PC-9 (cell line): ENCODE measurements at regions not wholly inside any gene's neighbourhood (a gene's known extent, or its start where the extent isn't known, plus 50 kb on each side); places are given as distances from the start of the nearest gene placed in this dataset.

Experiments used
- BruUV-seq: library from RNA; stranded (reverse); fragments of 400-500 nt; replicated peaks from 2 replicates; lab custom pipeline; 2021; lab: Mats Ljungman, UMichigan
- CTCF ChIA-PET: fragments of 300-600 bp; sonication (Branson Sonifier 250); formaldehyde crosslinking; loops from one replicate; lab custom pipeline; 2022; ENCODE audit warnings: antibody characterized with exemption; lab: Charles Lee
- POLR2A ChIA-PET: fragments of 300-600 bp; sonication (Branson Sonifier 250); formaldehyde crosslinking; loops from one replicate; lab custom pipeline; 2022; ENCODE audit warnings: antibody characterized with exemption; ENCODE audit not compliant: unreplicated experiment; lab: Charles Lee
- DNase-seq, 2 experiments: peaks; one replicate each; pipeline versions ENCODE4 v3.0.0 to v3.0.0-alpha.2; 2015 to 2022; ENCODE audit warnings: mixed read lengths in 1 of 2
- H2AFZ ChIP-seq: fragments of 200-600 bp; sonication (generic); 2 replicates; pipeline ENCODE4 v1.8.1; 2017; ENCODE audit warnings: antibody characterized with exemption
- H3F3A ChIP-seq: fragments of 200-600 bp; sonication (generic); 2 replicates; pipeline ENCODE4 v1.8.1; 2017; ENCODE audit warnings: antibody characterized with exemption, mild to moderate bottlenecking, low read depth; ENCODE audit not compliant: insufficient read depth
- H3K27ac ChIP-seq: fragments of 200-600 bp; sonication (generic); 2 replicates; pipeline ENCODE4 v1.6.1; 2016; ENCODE audit warnings: mixed run types
- H3K27me3 ChIP-seq: fragments of 200-600 bp; sonication (generic); 2 replicates; pipeline ENCODE4 v1.6.1; 2016; ENCODE audit warnings: low read depth, mixed run types; ENCODE audit not compliant: insufficient read depth
- H3K36me3 ChIP-seq: fragments of 200-600 bp; sonication (generic); 2 replicates; pipeline ENCODE4 v1.6.1; 2016; ENCODE audit warnings: low read depth, mixed run types
- H3K4me1 ChIP-seq: fragments of 200-600 bp; sonication (generic); replicated peaks from 2 replicates; pipeline ENCODE4 v1.6.1; 2016; ENCODE audit warnings: mixed run types; ENCODE audit not compliant: insufficient read depth
- H3K4me2 ChIP-seq: fragments of 200-600 bp; sonication (generic); 2 replicates; pipeline ENCODE4 v1.6.1; 2017; ENCODE audit warnings: mixed run types
- H3K4me3 ChIP-seq: fragments of 200-600 bp; sonication (generic); 2 replicates; pipeline ENCODE4 v1.6.1; 2016; ENCODE audit warnings: mixed run types
- H3K79me2 ChIP-seq: fragments of 200-600 bp; sonication (generic); 2 replicates; pipeline ENCODE4 v1.6.1; 2017; ENCODE audit warnings: low read depth, mixed run types
- H3K9me2 ChIP-seq: fragments of 200-600 bp; sonication (generic); 2 replicates; pipeline ENCODE4 v1.8.1; 2017; ENCODE audit warnings: mild to moderate bottlenecking; ENCODE audit not compliant: insufficient read depth
- H3K9me3 ChIP-seq: fragments of 200-600 bp; sonication (generic); 2 replicates; pipeline ENCODE4 v1.8.1; 2016; ENCODE audit warnings: low read depth; ENCODE audit not compliant: insufficient read depth
- H4K20me1 ChIP-seq: fragments of 200-600 bp; sonication (generic); 2 replicates; pipeline ENCODE4 v1.8.1; 2017; ENCODE audit not compliant: insufficient read depth
- EZH2 ChIP-seq: fragments of 200-600 bp; sonication (generic); IDR thresholded peaks from 2 replicates; pipeline ENCODE4 v1.8.0; 2017; ENCODE audit warnings: antibody characterized with exemption, low read depth
- intact Hi-C: fragments of 100-400 bp; cut with micrococcal nuclease; formaldehyde crosslinking; loops from one replicate; pipeline ENCODE4 v1.10.0; 2022; ENCODE audit not compliant: unreplicated experiment
- TF ChIP-seq, protein P1 (sequence below): fragments of 200-600 bp; sonication (generic); conservative IDR thresholded peaks from 2 replicates; pipeline ENCODE4 v1.6.1; 2017; ENCODE audit warnings: mixed run types, antibody characterized with exemption, mild to moderate bottlenecking, moderate library complexity

DNA sequence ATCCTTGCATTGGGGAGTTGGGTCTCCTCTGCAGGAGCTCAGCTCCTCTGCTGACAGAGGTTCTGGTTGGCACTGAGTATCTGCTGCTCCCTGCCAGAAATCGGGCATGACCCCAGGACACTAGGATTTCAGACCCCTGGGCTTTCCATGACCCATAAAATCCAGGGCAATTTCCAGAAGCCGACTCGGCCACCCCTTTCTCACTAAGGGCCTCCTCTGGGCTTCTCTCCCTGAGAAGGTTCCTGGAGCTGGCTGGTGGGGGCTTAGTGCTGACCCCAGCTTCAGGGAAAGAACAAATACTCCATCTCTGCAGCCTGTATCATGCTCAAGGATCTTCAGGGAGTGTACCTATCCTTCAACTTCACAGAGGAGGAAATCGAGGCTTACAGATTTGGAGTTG lies 603.4 kb downstream of the PTPRU start:
- no peak overlapping the region for H3K27ac ChIP-seq
- TF ChIP-seq, protein P1, sequence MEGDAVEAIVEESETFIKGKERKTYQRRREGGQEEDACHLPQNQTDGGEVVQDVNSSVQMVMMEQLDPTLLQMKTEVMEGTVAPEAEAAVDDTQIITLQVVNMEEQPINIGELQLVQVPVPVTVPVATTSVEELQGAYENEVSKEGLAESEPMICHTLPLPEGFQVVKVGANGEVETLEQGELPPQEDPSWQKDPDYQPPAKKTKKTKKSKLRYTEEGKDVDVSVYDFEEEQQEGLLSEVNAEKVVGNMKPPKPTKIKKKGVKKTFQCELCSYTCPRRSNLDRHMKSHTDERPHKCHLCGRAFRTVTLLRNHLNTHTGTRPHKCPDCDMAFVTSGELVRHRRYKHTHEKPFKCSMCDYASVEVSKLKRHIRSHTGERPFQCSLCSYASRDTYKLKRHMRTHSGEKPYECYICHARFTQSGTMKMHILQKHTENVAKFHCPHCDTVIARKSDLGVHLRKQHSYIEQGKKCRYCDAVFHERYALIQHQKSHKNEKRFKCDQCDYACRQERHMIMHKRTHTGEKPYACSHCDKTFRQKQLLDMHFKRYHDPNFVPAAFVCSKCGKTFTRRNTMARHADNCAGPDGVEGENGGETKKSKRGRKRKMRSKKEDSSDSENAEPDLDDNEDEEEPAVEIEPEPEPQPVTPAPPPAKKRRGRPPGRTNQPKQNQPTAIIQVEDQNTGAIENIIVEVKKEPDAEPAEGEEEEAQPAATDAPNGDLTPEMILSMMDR = no peak
- TF ChIP-seq EZH2 = no peak
- no peak for DNase-seq
- no peaks in the 10 kb centered on the region for H3K79me2 ChIP-seq
- intact Hi-C loops = loop anchor here (10.0 kb wide), 1 partner anchor 605 kb away; the partner anchor contains the start of genes MECR and PTPRU
- H4K20me1 ChIP-seq = no peaks in the 10 kb centered on the region
- H3K9me2 ChIP-seq = no peaks in the 10 kb centered on the region
- no peaks in the 10 kb centered on the region for H3K36me3 ChIP-seq
- no peak overlapping the region for H3K4me3 ChIP-seq
- no TSS peak for BruUV-seq
- H2AFZ ChIP-seq = no peak overlapping the region
- no peak overlapping the region for H3K4me2 ChIP-seq
- ChIA-PET CTCF (no interaction called here), POLR2A (no interaction called here)
- H3F3A ChIP-seq = no peaks in the 10 kb centered on the region
- no peaks in the 10 kb centered on the region; the same call in 1 of the 2 replicates for H3K27me3 ChIP-seq
- no peaks in the 10 kb centered on the region for H3K4me1 ChIP-seq
- no peaks in the 10 kb centered on the region for H3K9me3 ChIP-seq

DNA sequence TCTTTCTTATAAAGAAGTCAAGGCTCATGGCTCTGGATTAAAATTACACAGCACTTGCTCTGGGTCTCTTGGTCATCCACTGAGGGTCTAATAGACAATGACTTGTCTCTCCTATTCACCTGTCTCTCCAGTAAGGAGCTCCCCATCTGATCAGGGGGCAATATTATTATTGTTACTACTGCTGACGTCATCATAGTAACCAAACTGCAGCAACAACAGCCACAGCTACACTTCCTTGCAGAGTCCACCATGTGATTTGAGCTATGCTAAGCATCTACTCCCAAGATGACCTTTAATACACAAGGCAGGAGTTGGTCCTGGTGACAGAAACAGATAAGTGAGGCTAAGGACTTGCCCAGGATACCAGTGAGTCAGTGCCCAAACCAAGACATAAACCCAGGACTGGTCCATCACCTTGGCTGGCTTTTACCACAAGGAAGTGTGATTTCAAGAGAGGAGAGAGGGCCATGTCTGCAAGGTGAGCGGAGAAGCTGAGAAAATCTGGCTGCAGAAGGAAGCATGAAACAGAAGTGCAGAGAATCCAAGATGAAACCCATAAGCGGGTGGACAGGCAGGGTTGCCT lies 602.5 kb downstream of the PTPRU start:
- intact Hi-C loops = no loop called here
- Histone ChIP-seq H3K36me3 (no peaks in the 10 kb centered on the region), H3K9me2 (no peaks in the 10 kb centered on the region), H3K4me1 (no peaks in the 10 kb centered on the region), H3F3A (no peaks in the 10 kb centered on the region), H4K20me1 (no peaks in the 10 kb centered on the region), H3K27me3 (no peaks in the 10 kb centered on the region; the same call in 1 of the 2 replicates), H3K27ac (no peak overlapping the region), H3K9me3 (no peaks in the 10 kb centered on the region), H3K4me3 (no peak overlapping the region), H2AFZ (no peak overlapping the region), H3K79me2 (no peaks in the 10 kb centered on the region), H3K4me2 (no peak overlapping the region)
- BruUV-seq = no TSS peak
- ChIA-PET POLR2A (no interaction called here), CTCF (no interaction called here)
- no peak for DNase-seq
- TF ChIP-seq, protein P1 = no peak
- no peak for TF ChIP-seq EZH2

DNA sequence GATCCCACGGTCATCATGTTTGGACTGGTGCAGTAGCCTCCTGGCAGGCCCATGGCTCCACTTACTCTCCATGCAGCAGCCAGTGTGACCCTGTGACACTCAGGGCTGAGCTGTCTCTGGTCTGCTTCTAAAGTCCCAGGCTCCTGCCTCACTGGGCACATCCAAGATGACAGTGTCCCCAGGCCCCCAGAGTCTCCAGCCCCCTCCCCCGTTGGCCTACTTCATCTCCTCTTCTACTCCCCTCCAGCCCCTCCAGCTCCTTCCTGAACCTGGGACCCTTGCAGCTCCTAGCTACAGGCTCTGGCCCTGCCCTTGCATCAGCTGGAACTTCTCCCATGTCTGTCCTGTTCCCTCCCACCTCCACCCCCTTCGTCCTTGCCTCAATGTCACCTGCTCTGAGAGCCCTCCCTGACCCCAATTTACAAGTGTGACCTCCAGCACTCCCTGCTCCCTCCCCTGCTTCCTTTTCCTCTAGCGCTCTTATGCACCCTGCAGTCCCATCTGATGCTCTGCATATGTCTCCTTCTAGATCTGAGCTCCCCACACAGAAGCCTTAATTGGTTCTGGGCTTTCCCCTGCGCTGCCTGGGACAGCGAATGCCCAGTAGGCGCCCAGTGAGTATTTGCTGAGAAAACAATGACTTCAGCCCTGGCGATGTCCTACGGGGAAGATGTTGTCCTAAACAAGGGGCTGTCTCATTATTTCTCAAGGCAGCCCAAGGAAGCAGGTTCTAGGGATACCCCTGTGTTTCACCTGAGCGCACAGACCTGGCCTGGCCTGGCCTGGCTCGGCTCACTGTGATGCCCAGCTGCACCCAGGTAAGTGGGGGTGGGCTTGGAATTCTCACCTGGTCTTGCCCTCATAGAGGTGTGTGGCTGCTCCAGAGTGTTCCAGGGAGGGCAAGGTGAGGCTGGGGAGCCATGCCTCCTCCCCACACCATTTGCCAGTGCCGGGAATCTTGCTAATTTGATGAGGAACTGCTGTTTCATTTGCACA lies 600.6 kb downstream of the PTPRU start:
- TF ChIP-seq, protein P1 = no peak
- TF ChIP-seq EZH2 = no peak
- Histone ChIP-seq H3K9me3 (no peaks in the 10 kb centered on the region), H4K20me1 (no peaks in the 10 kb centered on the region), H3K4me1 (no peaks in the 10 kb centered on the region), H3K27ac (no peak overlapping the region), H3K27me3 (peaks cover 2% of the 10 kb centered on the region; the same call in 1 of the 2 replicates), H3K4me3 (no peak overlapping the region), H2AFZ (no peak overlapping the region), H3K9me2 (no peaks in the 10 kb centered on the region), H3K79me2 (no peaks in the 10 kb centered on the region), H3F3A (no peaks in the 10 kb centered on the region), H3K36me3 (no peaks in the 10 kb centered on the region), H3K4me2 (no peak overlapping the region)
- BruUV-seq = no TSS peak
- intact Hi-C loops = no loop called here
- ChIA-PET CTCF (no interaction called here), POLR2A (interaction anchor here (0.6 kb wide), 1 partner anchor 489 kb away, joined by 14 read pairs; no protein-coding TSS in a partner anchor)
- DNase-seq = no peak
